HCT116 (cell line): ENCODE measurements at regions not wholly inside any gene's neighbourhood (a gene's known extent, or its start where the extent isn't known, plus 50 kb on each side); places are given as distances from the start of the nearest gene placed in this dataset.

ENCODE experiments used
- ATAC-seq: fragments of 200-7000 bp; cut with Tn5 transposase; 2 replicates; pipeline ENCODE4 v1.9.1; 2020; ENCODE audit warnings: mild to moderate bottlenecking, moderate library complexity
- BruUV-seq: library from RNA; stranded (reverse); fragments of 400-500 nt; replicated peaks from 2 replicates; lab custom pipeline; 2021; lab: Mats Ljungman, UMichigan
- CTCF ChIA-PET: fragments of 300-600 bp; sonication (Branson Sonifier 250); formaldehyde crosslinking; loops from one replicate; lab custom pipeline; 2021; ENCODE audit warnings: antibody characterized with exemption; lab: Charles Lee
- POLR2A ChIA-PET: fragments of 300-600, 350-600 bp; sonication (Branson Sonifier 250); formaldehyde crosslinking; loops from one replicate; lab custom pipeline; 2021; ENCODE audit warnings: antibody characterized with exemption; lab: Charles Lee
- RAD21 ChIA-PET, 2 experiments: fragments of 300-600 bp; sonication (Branson Sonifier 250); formaldehyde crosslinking; loops; one replicate each; lab custom pipeline; 2023; ENCODE audit warnings: low total read pairs in 2 of 2; ENCODE audit not compliant: uncharacterized antibody in 2 of 2, unreplicated experiment in 2 of 2, low non-redundant PET in 1 of 2; lab: Charles Lee
- DNase-seq: peaks from one replicate; pipeline ENCODE4 v3.0.0-alpha.2; 2010; ENCODE audit warnings: low read depth, low spot score
- H2AFZ ChIP-seq: fragments of 200-600 bp; shearing (Covaris generic), sonication (generic); 2 replicates; pipeline ENCODE4 v1.6.1; 2017; ENCODE audit warnings: low read depth, mixed run types, mixed read lengths, antibody characterized with exemption, low read length; ENCODE audit not compliant: poor library complexity, severe bottlenecking
- H3K27ac ChIP-seq: 2 replicates; pipeline ENCODE4 v1.5.1; 2012; ENCODE audit warnings: low read depth, low read length
- H3K27me3 ChIP-seq: fragments of 200-600 bp; sonication (generic); 2 replicates; pipeline ENCODE4 v1.6.1; 2016; ENCODE audit warnings: mixed run types, low read length, mixed read lengths; ENCODE audit not compliant: insufficient read depth
- H3K36me3 ChIP-seq, 2 experiments: fragments of 200-500 bp in 1 of 2; fragments of 200-600 bp in 1 of 2; sonication (Bioruptor generic) in 1 of 2; sonication (generic) in 1 of 2; 2 replicates each; pipeline versions ENCODE4 v1.5.1 to v1.6.1; 2014 to 2016; ENCODE audit warnings: low read length in 2 of 2, inconsistent platforms in 1 of 2, mixed read lengths in 1 of 2, mixed run types in 1 of 2; ENCODE audit not compliant: insufficient read depth in 2 of 2, control insufficient read depth in 1 of 2
- H3K4me1 ChIP-seq, 2 experiments: fragments of 200-600 bp in 1 of 2; sonication (generic) in 1 of 2; 2 replicates each; pipeline versions ENCODE4 v1.5.1 to v1.6.1; 2012 to 2017; ENCODE audit warnings: low read length in 2 of 2, inconsistent platforms in 1 of 2, mild to moderate bottlenecking in 1 of 2, mixed read lengths in 1 of 2, mixed run types in 1 of 2, moderate library complexity in 1 of 2; ENCODE audit not compliant: insufficient read depth in 2 of 2, control insufficient read depth in 1 of 2
- H3K4me2 ChIP-seq: fragments of 200-600 bp; sonication (generic); 2 replicates; pipeline ENCODE4 v1.6.1; 2017; ENCODE audit warnings: mixed run types, low read length, mixed read lengths
- H3K4me3 ChIP-seq, 2 experiments: fragments of 200-600 bp in 1 of 2; sonication (generic) in 1 of 2; replicated peaks in 1 of 2; 2 replicates each; pipeline ENCODE4 v1.5.1; 2011 to 2016; ENCODE audit warnings: low read length in 2 of 2, control low read depth in 1 of 2, low read depth in 1 of 2, mild to moderate bottlenecking in 1 of 2, mixed read lengths in 1 of 2, mixed run types in 1 of 2
- H3K79me2 ChIP-seq: fragments of 200-600 bp; sonication (generic); 2 replicates; pipeline ENCODE4 v1.6.1; 2017; ENCODE audit warnings: mild to moderate bottlenecking, mixed run types, low read length, moderate library complexity, mixed read lengths; ENCODE audit not compliant: insufficient read depth
- H3K9ac ChIP-seq: fragments of 200-600 bp; sonication (generic); 2 replicates; pipeline ENCODE4 v1.6.1; 2016; ENCODE audit warnings: low read length, mixed read lengths
- H3K9me2 ChIP-seq: fragments of 200-600 bp; sonication (generic), shearing (Covaris generic); 2 replicates; pipeline ENCODE4 v1.6.1; 2017; ENCODE audit warnings: mixed run types, mild to moderate bottlenecking, moderate library complexity; ENCODE audit not compliant: insufficient read depth
- H3K9me3 ChIP-seq, 2 experiments: fragments of 200-500 bp in 1 of 2; fragments of 200-600 bp in 1 of 2; sonication (Bioruptor generic) in 1 of 2; sonication (generic) in 1 of 2; 2 replicates each; pipeline ENCODE4 v1.6.1; 2014 to 2017; ENCODE audit warnings: low read length in 2 of 2, mixed read lengths in 2 of 2, inconsistent platforms in 1 of 2, low read depth in 1 of 2, mild to moderate bottlenecking in 1 of 2, mixed run types in 1 of 2, moderate library complexity in 1 of 2; ENCODE audit not compliant: control insufficient read depth in 1 of 2, insufficient read depth in 1 of 2
- H4K20me1 ChIP-seq: fragments of 200-600 bp; sonication (generic), shearing (Covaris generic); 2 replicates; pipeline ENCODE4 v1.6.1; 2017; ENCODE audit warnings: mixed run types, mild to moderate bottlenecking, moderate library complexity; ENCODE audit not compliant: insufficient read depth
- ATF3 ChIP-seq: IDR thresholded peaks from 2 replicates; pipeline ENCODE4 v1.6.1; 2012
- CBX3 ChIP-seq: IDR thresholded peaks from 2 replicates; pipeline ENCODE4 v1.6.1; 2012; ENCODE audit warnings: low read depth
- CEBPB ChIP-seq: IDR thresholded peaks from 2 replicates; pipeline ENCODE4 v1.6.1; 2012; ENCODE audit warnings: low read depth
- CTCF ChIP-seq, 3 experiments: fragments of 200-600 bp in 1 of 3; sonication (generic) in 1 of 3; IDR thresholded peaks in 2 of 3; conservative IDR thresholded peaks in 1 of 3; 2 replicates each; pipeline ENCODE4 v1.5.1; 2012 to 2017; ENCODE audit warnings: low read depth in 2 of 3, low read length in 2 of 3, antibody characterized with exemption in 1 of 3, borderline replicate concordance in 1 of 3, control low read depth in 1 of 3, mild to moderate bottlenecking in 1 of 3, mixed read lengths in 1 of 3, mixed run types in 1 of 3, moderate library complexity in 1 of 3; ENCODE audit not compliant: insufficient read depth in 1 of 3
- ELF1 ChIP-seq: IDR thresholded peaks from 2 replicates; pipeline ENCODE4 v1.6.1; 2012; ENCODE audit warnings: low read depth, borderline replicate concordance
- EZH2 ChIP-seq: fragments of 200-600 bp; sonication (generic); IDR thresholded peaks from 2 replicates; pipeline ENCODE4 v1.6.1; 2017; ENCODE audit warnings: antibody characterized with exemption, mixed run types
- EZH2phosphoT487 ChIP-seq: fragments of 200-600 bp; IDR thresholded peaks from 2 replicates; pipeline ENCODE4 v1.6.1; 2018; ENCODE audit warnings: antibody characterized with exemption, borderline replicate concordance
- MAX ChIP-seq: IDR thresholded peaks from 2 replicates; pipeline ENCODE4 v1.6.1; 2012
- RAD21 ChIP-seq: IDR thresholded peaks from 2 replicates; pipeline ENCODE4 v1.6.1; 2012; ENCODE audit warnings: low read depth, mild to moderate bottlenecking
- SIN3A ChIP-seq: IDR thresholded peaks from 2 replicates; pipeline ENCODE4 v1.6.1; 2012; ENCODE audit warnings: low read depth
- TCF7L2 ChIP-seq: IDR thresholded peaks from 2 replicates; pipeline ENCODE4 v1.7.0; 2011; ENCODE audit warnings: borderline replicate concordance, inconsistent platforms; ENCODE audit not compliant: insufficient read depth, insufficient read length; ENCODE audit errors: extremely low read depth
- ZFX ChIP-seq: fragments of 450-650 bp; IDR thresholded peaks from 2 replicates; pipeline ENCODE4 v1.6.1; 2017
- intact Hi-C: fragments of 100-400 bp; cut with micrococcal nuclease; formaldehyde crosslinking; loops from 2 replicates; pipeline ENCODE4 v1.10.0; 2022

GRCh38 chr5:60369391-60369790, 330.6 kb downstream of the DEPDC1B start:
- Histone ChIP-seq H2AFZ (no peak overlapping the region), H3K9me3 (no peaks in the 10 kb centered on the region), H3K4me3 (no peak overlapping the region), H3K36me3 (no peaks in the 10 kb centered on the region), H3K27me3 (peaks cover 4% of the 10 kb centered on the region; the same call in 1 of the 2 replicates), H3K4me2 (no peak overlapping the region), H3K79me2 (no peaks in the 10 kb centered on the region), H3K9ac (no peak overlapping the region), H4K20me1 (no peaks in the 10 kb centered on the region), H3K9me2 (no peaks in the 10 kb centered on the region), H3K27ac (no peak overlapping the region), H3K4me1 (no peaks in the 10 kb centered on the region)
- DNase-seq = no peak
- no TSS peak for BruUV-seq
- RAD21 ChIA-PET = no interaction called here
- TF ChIP-seq CTCF (IDR thresholded peaks at IDR 0.05 in 2 of 3, conservative IDR thresholded peaks at IDR 0.05 in 1 of 3; ENCODE audit: borderline replicate concordance in 1 of 3, insufficient read depth in 1 of 3, low read depth in 2 of 3, low read length in 2 of 3) = no peak
- no peak for TF ChIP-seq RAD21
- TF ChIP-seq MAX = no peak
- TF ChIP-seq ZFX = no peak
- TF ChIP-seq CBX3 = no peak
- no peak for TF ChIP-seq ELF1
- TF ChIP-seq EZH2phosphoT487 = no peak
- TF ChIP-seq SIN3A = no peak
- intact Hi-C loops = no loop called here
- no peak for ATAC-seq
- CTCF ChIA-PET = no interaction called here
- POLR2A ChIA-PET = no interaction called here

- Histone ChIP-seq H3K9me2 (no peaks in the 10 kb centered on the region), H3K4me1 (no peaks in the 10 kb centered on the region), H3K79me2 (no peaks in the 10 kb centered on the region), H3K27ac (no peak overlapping the region), H3K36me3 (no peaks in the 10 kb centered on the region), H3K4me3 (no peak overlapping the region), H4K20me1 (no peaks in the 10 kb centered on the region), H2AFZ (no peak overlapping the region), H3K9ac (no peak overlapping the region), H3K9me3 (no peaks in the 10 kb centered on the region), H3K4me2 (no peak overlapping the region), H3K27me3 (peaks cover 5% of the 10 kb centered on the region; the same call in 1 of the 2 replicates)
- DNase-seq (no peak), ATAC-seq (no peak)
- intact Hi-C loops = no loop called here
- no TSS peak for BruUV-seq
- ChIA-PET RAD21 (no interaction called here), POLR2A (no interaction called here), CTCF (no interaction called here)
- no peak for TF ChIP-seq TCF7L2
- no peak for TF ChIP-seq CEBPB
- no peak for TF ChIP-seq ELF1
- TF ChIP-seq CTCF (IDR thresholded peaks at IDR 0.05 in 2 of 3, conservative IDR thresholded peaks at IDR 0.05 in 1 of 3; ENCODE audit: borderline replicate concordance in 1 of 3, insufficient read depth in 1 of 3, low read depth in 2 of 3, low read length in 2 of 3) = no peak
- TF ChIP-seq EZH2 = no peak
- no peak for TF ChIP-seq ATF3
- TF ChIP-seq SIN3A = no peak
These were observed 331.9 kb downstream of the DEPDC1B start for GRCh38 chr5:60368100-60368499.
